K562 (cell line): ENCODE measurements at regions not wholly inside any gene's neighbourhood (a gene's known extent, or its start where the extent isn't known, plus 50 kb on each side); places are given as distances from the start of the nearest gene placed in this dataset.

Source experiments
- ARID3A ChIP-seq: IDR thresholded peaks from 2 replicates; pipeline ENCODE4 v1.6.1; 2012; ENCODE audit warnings: low read depth, low read length, improper control_type of control experiment, borderline replicate concordance
- C11orf30 ChIP-seq: fragments of 450-650 bp; IDR thresholded peaks from 2 replicates; pipeline ENCODE4 v1.6.1; 2016; ENCODE audit warnings: low read depth, mild to moderate bottlenecking
- ELK3 ChIP-seq: fragments of 450-650 bp; formaldehyde crosslinking; IDR thresholded peaks from 2 replicates; pipeline ENCODE4 v1.4.0; 2020; ENCODE audit warnings: mild to moderate bottlenecking
- EP300 ChIP-seq: IDR thresholded peaks from 2 replicates; pipeline ENCODE4 v1.6.1; 2012; ENCODE audit warnings: low read length, improper control_type of control experiment
- ETS2 ChIP-seq: IDR thresholded peaks from 2 replicates; pipeline ENCODE4 v1.6.1; 2016; ENCODE audit warnings: borderline replicate concordance, missing genetic modification characterization, mild to moderate bottlenecking, moderate library complexity, missing compliant biosample characterization; ENCODE audit not compliant: poor library complexity, severe bottlenecking
- HIVEP1 ChIP-seq: fragments of 250-450 bp; sonication (Bioruptor Pico); IDR thresholded peaks from 2 replicates; pipeline ENCODE4 v1.4.0; 2020; ENCODE audit warnings: mild to moderate bottlenecking
- PATZ1 ChIP-seq: fragments of 250-450 bp; sonication (Bioruptor Pico); IDR thresholded peaks from 2 replicates; pipeline ENCODE4 v1.5.0; 2020; ENCODE audit warnings: mild to moderate bottlenecking, borderline replicate concordance
- PTBP1 ChIP-seq: fragments of 200-400 bp; formaldehyde crosslinking; IDR thresholded peaks from 2 replicates; pipeline ENCODE4 v1.6.1; 2017; ENCODE audit warnings: low read depth, low read length
- PYGO2 ChIP-seq: fragments of 450-650 bp; IDR thresholded peaks from 2 replicates; pipeline ENCODE4 v1.6.1; 2016; ENCODE audit warnings: mild to moderate bottlenecking, missing genetic modification characterization, moderate library complexity, missing compliant biosample characterization
- REST ChIP-seq, 2 experiments: fragments of 450-650 bp; formaldehyde crosslinking in 1 of 2; IDR thresholded peaks; 2 replicates each; pipeline versions ENCODE4 v1.4.0 to v1.6.1; 2014 to 2020; ENCODE audit warnings: mild to moderate bottlenecking in 2 of 2, borderline replicate concordance in 1 of 2, low read depth in 1 of 2
- SMC3 ChIP-seq: conservative IDR thresholded peaks from 2 replicates; pipeline ENCODE4 v1.6.1; 2011; ENCODE audit warnings: low read depth, low read length, improper control_type of control experiment; ENCODE audit not compliant: insufficient read depth
- TRIM28 ChIP-seq: fragments of 450-650 bp; IDR thresholded peaks from 2 replicates; pipeline ENCODE4 v1.6.1; 2017
- ZNF239 ChIP-seq: fragments of 250-450 bp; sonication (Bioruptor Pico); IDR thresholded peaks from 2 replicates; pipeline ENCODE4 v1.4.0; 2020; ENCODE audit warnings: mild to moderate bottlenecking
- ZNF431 ChIP-seq: sonication (generic); formaldehyde crosslinking; IDR thresholded peaks from 2 replicates; pipeline ENCODE4 v1.8.0; 2022; ENCODE audit warnings: mild to moderate bottlenecking, missing genetic modification reagents

GRCh38 chr17:77011173-77012011 lies 129.4 kb upstream of the SEC14L1 start (continued):
- TF ChIP-seq ELK3 (CRISPR knock-in tag), result no peak
- TF ChIP-seq SMC3, result peak; percentile 54
- TF ChIP-seq PATZ1 (CRISPR knock-in tag), result no peak
- no peak for TF ChIP-seq HIVEP1 (CRISPR knock-in tag)
- no peak for TF ChIP-seq ZNF431 (CRISPR knock-in tag)
- TF ChIP-seq ARID3A, result no peak
- TF ChIP-seq PYGO2 (tag), result no peak
- TF ChIP-seq PTBP1, result no peak
- no peak for TF ChIP-seq C11orf30
- TF ChIP-seq ETS2 (tag), result no peak
- no peak for TF ChIP-seq ZNF239
- TF ChIP-seq EP300, result no peak
- TF ChIP-seq TRIM28, result no peak
- TF ChIP-seq REST (IDR thresholded peaks at IDR 0.05; ENCODE audit: borderline replicate concordance), result peak; percentile 66
- TF ChIP-seq REST (CRISPR knock-in tag; IDR thresholded peaks at IDR 0.05; ENCODE audit: low read depth), result no peak
